Mesothelial cell of epicardium (in vitro differentiated cells): ENCODE measurements at regions not wholly inside any gene's neighbourhood (a gene's known extent, or its start where the extent isn't known, plus 50 kb on each side); places are given as distances from the start of the nearest gene placed in this dataset.

Experiments
- DNase-seq, 2 experiments: peaks; one replicate each; pipeline ENCODE4 v3.0.0; 2021; ENCODE audit warnings: low spot score in 2 of 2; ENCODE audit not compliant: unreplicated experiment in 2 of 2
- H3K27ac Mint-ChIP-seq: 2 replicates; pipeline ENCODE4 v1.8.0; 2021; ENCODE audit warnings: mixed read lengths
- H3K27me3 Mint-ChIP-seq: 2 replicates; pipeline ENCODE4 v1.8.0; 2021; ENCODE audit warnings: low read depth, mixed read lengths
- H3K36me3 Mint-ChIP-seq: 2 replicates; pipeline ENCODE4 v1.8.0; 2021; ENCODE audit warnings: mixed read lengths
- H3K4me1 Mint-ChIP-seq: 2 replicates; pipeline ENCODE4 v1.8.0; 2021; ENCODE audit warnings: mixed read lengths
- H3K4me3 Mint-ChIP-seq: 2 replicates; pipeline ENCODE4 v1.8.0; 2021; ENCODE audit warnings: mild to moderate bottlenecking, moderate library complexity, mixed read lengths
- H3K9me3 Mint-ChIP-seq: 2 replicates; pipeline ENCODE4 v1.8.0; 2021; ENCODE audit warnings: mixed read lengths
- TF ChIP-seq, protein P1 (sequence below): fragments of 200-600 bp; sonication (generic); IDR thresholded peaks from one replicate; pipeline ENCODE4 v1.5.0; 2021; ENCODE audit warnings: antibody characterized with exemption; ENCODE audit not compliant: unreplicated experiment

DNA sequence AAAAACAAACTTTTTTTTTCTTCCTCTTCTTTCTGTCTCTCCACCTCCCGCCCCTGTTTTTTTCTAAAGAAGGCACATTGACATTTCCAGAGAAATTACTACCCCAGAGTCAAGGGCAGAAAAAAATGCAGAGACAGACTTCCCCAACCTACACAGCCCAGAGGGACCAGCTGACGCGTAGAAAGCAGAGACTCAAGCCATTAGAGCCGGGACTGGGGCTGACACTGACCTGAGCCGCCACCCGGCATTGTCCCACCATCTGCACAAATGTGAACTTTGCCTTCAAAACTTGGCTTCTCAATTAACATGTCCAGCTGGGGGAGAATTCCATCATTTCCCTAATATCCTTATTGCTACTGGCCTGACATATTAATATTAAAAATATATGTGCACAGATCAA is 385.6 kb downstream of the NR2F2 start:
- H3K27ac Mint-ChIP-seq = no peak overlapping the region
- no peak for DNase-seq
- H3K36me3 Mint-ChIP-seq = no peaks in the 10 kb centered on the region
- peaks cover 19% of the 10 kb centered on the region for H3K27me3 Mint-ChIP-seq
- no peak overlapping the region for H3K4me3 Mint-ChIP-seq
- H3K9me3 Mint-ChIP-seq = no peaks in the 10 kb centered on the region
- no peaks in the 10 kb centered on the region for H3K4me1 Mint-ChIP-seq
- TF ChIP-seq, protein P1, sequence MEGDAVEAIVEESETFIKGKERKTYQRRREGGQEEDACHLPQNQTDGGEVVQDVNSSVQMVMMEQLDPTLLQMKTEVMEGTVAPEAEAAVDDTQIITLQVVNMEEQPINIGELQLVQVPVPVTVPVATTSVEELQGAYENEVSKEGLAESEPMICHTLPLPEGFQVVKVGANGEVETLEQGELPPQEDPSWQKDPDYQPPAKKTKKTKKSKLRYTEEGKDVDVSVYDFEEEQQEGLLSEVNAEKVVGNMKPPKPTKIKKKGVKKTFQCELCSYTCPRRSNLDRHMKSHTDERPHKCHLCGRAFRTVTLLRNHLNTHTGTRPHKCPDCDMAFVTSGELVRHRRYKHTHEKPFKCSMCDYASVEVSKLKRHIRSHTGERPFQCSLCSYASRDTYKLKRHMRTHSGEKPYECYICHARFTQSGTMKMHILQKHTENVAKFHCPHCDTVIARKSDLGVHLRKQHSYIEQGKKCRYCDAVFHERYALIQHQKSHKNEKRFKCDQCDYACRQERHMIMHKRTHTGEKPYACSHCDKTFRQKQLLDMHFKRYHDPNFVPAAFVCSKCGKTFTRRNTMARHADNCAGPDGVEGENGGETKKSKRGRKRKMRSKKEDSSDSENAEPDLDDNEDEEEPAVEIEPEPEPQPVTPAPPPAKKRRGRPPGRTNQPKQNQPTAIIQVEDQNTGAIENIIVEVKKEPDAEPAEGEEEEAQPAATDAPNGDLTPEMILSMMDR = no peak

DNA sequence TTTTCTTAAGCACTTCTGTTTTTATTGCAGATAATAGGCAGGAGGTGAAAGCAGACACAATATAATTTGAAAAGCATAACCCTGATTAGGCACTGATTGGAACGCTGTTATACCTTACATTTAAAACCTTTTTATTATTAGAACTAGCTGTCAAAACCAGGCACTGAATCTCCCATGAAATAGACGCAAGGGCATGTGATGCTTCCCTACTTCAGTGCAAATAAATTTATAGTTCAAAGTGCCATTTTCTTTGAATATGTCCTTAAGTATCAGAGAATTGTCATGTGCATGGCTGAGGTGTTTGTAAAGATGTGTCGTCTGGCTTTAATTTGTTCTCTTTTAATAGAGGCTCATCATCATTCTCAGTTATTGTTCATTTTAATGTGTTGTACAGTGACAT is 386.0 kb downstream of the NR2F2 start:
- H3K4me3 Mint-ChIP-seq = no peak overlapping the region
- no peaks in the 10 kb centered on the region for H3K4me1 Mint-ChIP-seq
- TF ChIP-seq, protein P1 = no peak
- no peaks in the 10 kb centered on the region for H3K9me3 Mint-ChIP-seq
- peaks cover 19% of the 10 kb centered on the region for H3K27me3 Mint-ChIP-seq
- no peaks in the 10 kb centered on the region for H3K36me3 Mint-ChIP-seq
- H3K27ac Mint-ChIP-seq = no peak overlapping the region
- no peak for DNase-seq

DNA sequence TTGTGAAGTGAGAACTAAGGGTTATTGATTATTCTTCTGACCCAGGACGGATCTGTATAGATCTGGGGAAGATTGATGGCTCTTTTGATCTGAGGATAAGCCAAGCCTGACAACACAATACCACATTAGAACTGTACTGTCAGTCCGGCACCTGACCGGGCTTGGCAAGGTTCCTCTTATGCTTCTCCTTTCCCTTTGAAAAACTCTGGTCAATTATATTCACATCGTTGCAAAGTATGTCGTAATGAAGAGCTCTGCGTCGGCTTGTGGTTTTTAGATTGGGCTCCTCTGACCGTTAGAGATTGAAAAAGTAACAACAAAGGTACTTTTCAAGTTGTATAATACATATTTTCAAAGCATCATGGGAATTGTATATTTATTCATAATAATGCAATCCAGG is 389.8 kb downstream of the NR2F2 start:
- Mint-ChIP-seq H3K9me3 (no peaks in the 10 kb centered on the region), H3K27me3 (peaks cover 12% of the 10 kb centered on the region), H3K4me1 (no peaks in the 10 kb centered on the region), H3K27ac (no peak overlapping the region), H3K4me3 (no peak overlapping the region), H3K36me3 (no peaks in the 10 kb centered on the region)
- TF ChIP-seq, protein P1 = no peak
- no peak for DNase-seq

DNA sequence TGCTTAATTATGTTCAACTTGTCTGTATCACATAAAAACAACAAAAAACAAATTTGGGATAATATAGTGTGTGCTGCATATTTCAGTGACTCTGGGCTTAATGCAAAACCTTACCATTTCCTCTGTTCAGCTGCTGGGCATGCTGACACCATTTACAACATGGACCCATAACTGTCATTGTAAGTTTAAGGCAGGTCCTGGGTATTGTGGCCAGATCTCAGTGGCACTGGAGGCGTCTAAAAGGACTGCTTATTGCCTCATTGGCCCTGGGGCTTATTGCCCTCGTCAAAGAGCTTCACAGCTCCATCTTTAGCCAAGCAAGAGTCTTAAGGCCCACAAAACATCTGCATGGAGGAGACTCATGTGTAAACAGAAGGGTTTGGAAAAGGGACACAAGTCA is 390.2 kb downstream of the NR2F2 start:
- Mint-ChIP-seq H3K4me3 (no peak overlapping the region), H3K4me1 (no peaks in the 10 kb centered on the region), H3K27me3 (peaks cover 13% of the 10 kb centered on the region), H3K27ac (no peak overlapping the region), H3K9me3 (no peaks in the 10 kb centered on the region), H3K36me3 (no peaks in the 10 kb centered on the region)
- DNase-seq = no peak
- TF ChIP-seq, protein P1 = no peak

DNA sequence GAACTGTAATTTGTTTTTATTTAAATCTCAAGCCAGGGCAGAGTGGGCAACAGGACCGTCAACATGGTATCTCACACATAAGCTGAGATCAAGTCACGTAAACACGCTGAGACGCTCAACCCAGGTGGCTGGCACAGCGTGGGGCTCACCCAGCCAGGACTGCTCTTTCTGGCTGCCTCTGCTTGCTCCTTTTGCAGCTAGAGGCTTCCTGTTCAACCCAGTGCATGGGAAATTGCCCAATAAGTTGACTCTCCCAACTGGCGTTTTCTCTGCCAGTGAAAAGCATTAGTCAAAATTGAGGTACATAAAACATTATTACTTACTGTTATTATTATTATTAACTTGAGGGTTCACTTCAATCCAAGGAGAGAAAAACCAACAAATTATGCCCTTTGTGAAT is 398.1 kb downstream of the NR2F2 start:
- TF ChIP-seq, protein P1 = no peak
- Mint-ChIP-seq H3K36me3 (no peaks in the 10 kb centered on the region), H3K4me1 (peaks cover 5% of the 10 kb centered on the region), H3K9me3 (no peaks in the 10 kb centered on the region), H3K27ac (no peak overlapping the region), H3K4me3 (no peak overlapping the region), H3K27me3 (peaks cover 2% of the 10 kb centered on the region)
- DNase-seq = no peak

DNA sequence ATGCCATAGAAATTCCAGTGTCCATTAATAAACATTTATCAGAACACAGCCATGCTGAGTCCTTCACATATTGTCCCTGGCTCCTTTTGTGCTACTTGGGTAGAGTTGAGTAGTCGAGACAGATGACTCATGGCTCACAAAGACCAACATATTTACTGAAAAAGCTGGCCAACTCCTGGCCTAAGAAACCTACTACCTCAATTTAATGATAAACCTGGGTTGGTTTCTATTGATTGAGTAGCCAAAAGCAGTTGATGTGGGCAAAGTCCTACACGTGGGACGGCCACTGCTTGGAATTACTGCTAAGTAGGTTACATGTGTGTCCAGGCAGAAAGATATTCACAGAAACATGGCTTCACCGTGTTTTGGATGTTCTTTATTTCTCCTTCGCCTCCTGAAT is 402.2 kb downstream of the NR2F2 start:
- no peak for DNase-seq
- no peaks in the 10 kb centered on the region for H3K9me3 Mint-ChIP-seq
- TF ChIP-seq, protein P1 = no peak
- H3K4me3 Mint-ChIP-seq = no peak overlapping the region
- H3K27ac Mint-ChIP-seq = no peak overlapping the region
- H3K27me3 Mint-ChIP-seq = no peaks in the 10 kb centered on the region
- no peaks in the 10 kb centered on the region for H3K36me3 Mint-ChIP-seq
- H3K4me1 Mint-ChIP-seq = peaks cover 5% of the 10 kb centered on the region
